SK-N-MC (cell line): ENCODE measurements at regions not wholly inside any gene's neighbourhood (a gene's known extent, or its start where the extent isn't known, plus 50 kb on each side); places are given as distances from the start of the nearest gene placed in this dataset.

Experiments used
- EZH2 ChIP-seq: fragments of 200-600 bp; sonication (generic); IDR thresholded peaks from one replicate; pipeline ENCODE4 v1.6.1; 2017; ENCODE audit warnings: antibody characterized with exemption
- FOXP2 ChIP-seq: optimal IDR thresholded peaks from 2 replicates; pipeline ENCODE3; 2011; ENCODE audit warnings: mild to moderate bottlenecking, moderate library complexity; ENCODE audit not compliant: insufficient read depth; ENCODE audit errors: extremely low read length, control extremely low read depth
- POLR2AphosphoS5 ChIP-seq: IDR thresholded peaks from 2 replicates; pipeline ENCODE4 v1.6.1; 2012; ENCODE audit warnings: mild to moderate bottlenecking, low read depth, low read length, borderline replicate concordance

DNA sequence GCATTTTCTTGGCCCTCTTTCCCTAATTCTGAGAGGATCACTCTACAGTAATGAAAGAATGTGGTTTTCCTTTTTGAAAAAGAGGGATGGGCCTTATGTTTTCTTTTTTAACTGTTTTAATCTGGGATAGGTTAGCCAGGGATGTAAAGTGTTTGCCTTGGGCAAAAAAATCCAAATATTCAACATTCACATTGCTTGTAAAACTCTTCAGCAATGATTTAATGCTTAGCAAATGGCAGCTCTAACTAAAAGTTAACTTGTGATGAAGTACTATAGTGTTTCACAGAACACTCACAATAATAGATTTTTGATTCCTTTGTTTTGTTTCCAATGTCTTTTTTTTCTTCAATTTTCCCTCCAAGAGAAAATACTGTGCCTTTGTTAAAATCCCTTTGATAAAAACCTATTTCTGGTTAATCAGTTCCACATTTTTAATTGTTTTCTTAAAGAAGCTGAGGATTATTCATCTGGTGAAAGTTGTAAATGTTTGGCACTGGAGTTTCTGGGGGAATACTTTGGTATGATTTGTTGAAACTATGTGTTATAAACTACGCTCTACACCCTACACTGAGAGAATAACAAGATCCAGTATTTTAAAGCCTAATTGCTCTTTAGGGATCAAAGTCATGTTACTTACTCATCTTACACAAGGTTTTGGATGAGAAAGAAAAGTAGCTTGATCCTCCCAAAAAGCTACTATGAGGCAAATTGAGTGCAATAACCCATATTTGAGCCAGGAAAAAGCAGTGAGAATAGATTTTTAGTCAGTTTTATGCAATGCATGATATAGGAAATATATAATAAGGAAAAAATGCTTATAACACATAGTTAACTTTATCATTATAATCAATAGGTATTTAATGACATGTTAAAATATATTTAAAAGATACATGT lies 335.8 kb downstream of the EPHA7 start:
- TF ChIP-seq EZH2 = no peak
- no peak for TF ChIP-seq POLR2AphosphoS5
- no peak for TF ChIP-seq FOXP2
